ENCODE measurements at regions not wholly inside any gene's neighbourhood (a gene's known extent, or its start where the extent isn't known, plus 50 kb on each side); places are given as distances from the start of the nearest gene placed in this dataset.

- intact Hi-C loops (cut with DNase I; ENCODE audit: low total_unique reads), result no loop called here
- TF ChIP-seq POLR2A (IDR thresholded peaks at IDR 0.05), result no peak
- no peak for TF ChIP-seq CTCF (IDR thresholded peaks at IDR 0.05)
- 56 to 59% methylated on average over 2 of the region's 2 CpGs for WGBS, 2 donors
- H3K4me3 ChIP-seq (ENCODE audit: low read depth, poor library complexity, severe bottlenecking), result peak overlapping the region; percentile 16
- no peak for DNase-seq (ENCODE audit: low spot score in 2 of 2)
Observed at GRCh38 chr7:47027695-47028240, 554.1 kb downstream of the TNS3 start.

GRCh38 chr7:47026780-47027361, 555.0 kb downstream of the TNS3 start:
- 79 to 84% methylated on average over 5 of the region's 5 CpGs for WGBS, 2 donors
- TF ChIP-seq POLR2A (IDR thresholded peaks at IDR 0.05) (no peak), CTCF (IDR thresholded peaks at IDR 0.05) (no peak)
- no peak overlapping the region for H3K4me3 ChIP-seq (ENCODE audit: low read depth, poor library complexity, severe bottlenecking)
- intact Hi-C loops (cut with DNase I; ENCODE audit: low total_unique reads), result no loop called here
- no peak for DNase-seq (ENCODE audit: low spot score in 2 of 2)

GRCh38 chr7:47024991-47025390, 556.9 kb downstream of the TNS3 start:
- 43 to 60% methylated on average over 4 of the region's 4 CpGs for WGBS, 2 donors
- intact Hi-C loops (cut with DNase I; ENCODE audit: low total_unique reads), result no loop called here
- H3K4me3 ChIP-seq (ENCODE audit: low read depth, poor library complexity, severe bottlenecking), result no peak overlapping the region
- no peak for DNase-seq (ENCODE audit: low spot score in 2 of 2)
- TF ChIP-seq POLR2A (IDR thresholded peaks at IDR 0.05) (no peak), CTCF (IDR thresholded peaks at IDR 0.05) (no peak)

- DNase-seq (ENCODE audit: low spot score in 2 of 2), result no peak
- no peak overlapping the region for H3K4me3 ChIP-seq (ENCODE audit: low read depth, poor library complexity, severe bottlenecking)
- 77 to 90% methylated on average over 1 of the region's 1 CpG for WGBS, 2 donors
- intact Hi-C loops (cut with DNase I; ENCODE audit: low total_unique reads), result no loop called here
- TF ChIP-seq POLR2A (IDR thresholded peaks at IDR 0.05) (no peak), CTCF (IDR thresholded peaks at IDR 0.05) (no peak)
Observed at GRCh38 chr7:47008461-47008860, 573.5 kb downstream of the TNS3 start.

GRCh38 chr7:47007471-47007870, 574.4 kb downstream of the TNS3 start:
- no peak overlapping the region for H3K4me3 ChIP-seq (ENCODE audit: low read depth, poor library complexity, severe bottlenecking)
- TF ChIP-seq POLR2A (IDR thresholded peaks at IDR 0.05) (no peak), CTCF (IDR thresholded peaks at IDR 0.05) (no peak)
- no peak for DNase-seq (ENCODE audit: low spot score in 2 of 2)
- WGBS, 2 donors, result 69 to 78% methylated on average over 5 of the region's 5 CpGs
- intact Hi-C loops (cut with DNase I; ENCODE audit: low total_unique reads), result no loop called here

GRCh38 chr7:47000561-47000960, 581.4 kb downstream of the TNS3 start:
- TF ChIP-seq CTCF (IDR thresholded peaks at IDR 0.05) (no peak), POLR2A (IDR thresholded peaks at IDR 0.05) (no peak)
- whole genome bisulfite sequencing, 2 donors, result 55 to 57% methylated on average over 1 of the region's 1 CpG
- no peak for DNase-seq (ENCODE audit: low spot score in 2 of 2)
- intact Hi-C loops (cut with DNase I; ENCODE audit: low total_unique reads), result no loop called here
- no peak overlapping the region for H3K4me3 ChIP-seq (ENCODE audit: low read depth, poor library complexity, severe bottlenecking)
